Tibial artery (tissue), 4 donors: ENCODE measurements at regions not wholly inside any gene's neighbourhood (a gene's known extent, or its start where the extent isn't known, plus 50 kb on each side); places are given as distances from the start of the nearest gene placed in this dataset.
"Not testable (repeated sequence)": the region's sequence is repeated elsewhere in the genome, so short reads cannot be mapped to it uniquely, and the experiment has no call there.

Experiments
- DNase-seq, 2 donors: peaks; one replicate each; pipeline ENCODE4 v3.0.0-alpha.2; 2019
- H3K27ac ChIP-seq, 2 donors: fragments of 200-600 bp; sonication (generic) in 1 of 2; 1 replicate in 1 of 2; 2 replicates in 1 of 2; pipeline ENCODE4 v1.5.1; 2018 to 2019; ENCODE audit warnings: mild to moderate bottlenecking in 1 of 2
- H3K27me3 ChIP-seq, 2 donors: fragments of 200-600 bp; sonication (generic) in 1 of 2; one replicate each; pipeline versions ENCODE4 v1.5.1 to v1.6.0; 2016 to 2019
- H3K36me3 ChIP-seq, 3 donors: fragments of 200-600 bp; sonication (generic) in 2 of 3; one replicate each; pipeline ENCODE4 v1.5.1; 2016 to 2019; ENCODE audit warnings: mild to moderate bottlenecking in 2 of 3
- H3K4me1 ChIP-seq, 4 donors: fragments of 200-600 bp; sonication (generic) in 2 of 4; 1 replicate in 3 of 4; 2 replicates in 1 of 4; pipeline ENCODE4 v1.5.1; 2016 to 2019
- H3K4me3 ChIP-seq, 2 donors: fragments of 200-600 bp; sonication (generic) in 1 of 2; 1 replicate in 1 of 2; 2 replicates in 1 of 2; pipeline ENCODE4 v1.5.1; 2018 to 2019; ENCODE audit warnings: mild to moderate bottlenecking in 2 of 2
- H3K9me3 ChIP-seq, 3 donors: fragments of 200-600 bp; sonication (generic) in 1 of 3; one replicate each; pipeline ENCODE4 v1.5.1; 2016 to 2019
- intact Hi-C: fragments of 100-400 bp; cut with DNase I; formaldehyde crosslinking; loops from one replicate; pipeline ENCODE4 v1.15.0; 2023; ENCODE audit warnings: low total_unique reads
- TF ChIP-seq, protein P1 (sequence below), 2 experiments: fragments of 200-600 bp in 1 of 2; fragments of 450-650 bp in 1 of 2; IDR thresholded peaks; one replicate each; pipeline ENCODE4 v1.5.1; 2017 to 2019; ENCODE audit warnings: antibody characterized with exemption in 2 of 2, mild to moderate bottlenecking in 1 of 2, moderate library complexity in 1 of 2

DNA sequence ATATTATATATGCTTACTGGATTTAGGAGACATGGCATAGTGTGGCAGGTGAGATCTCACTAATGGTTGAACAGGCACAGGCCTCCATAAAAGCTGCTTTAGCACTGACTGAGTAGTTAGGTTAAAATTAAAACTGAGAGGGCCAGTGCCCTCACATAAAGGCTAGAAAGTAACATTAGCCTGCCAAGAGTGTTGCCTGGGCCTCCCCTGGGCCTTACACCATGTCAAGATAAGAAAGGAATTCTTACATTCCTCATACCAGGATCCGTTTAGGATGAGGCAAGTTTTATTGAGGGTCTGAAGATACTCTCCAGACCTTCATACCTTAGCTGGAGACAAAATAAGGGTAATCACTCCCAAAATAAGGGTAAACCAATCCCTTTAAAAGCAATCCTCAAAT, 1011.8 kb downstream of the PLA2G4A start:
- DNase-seq, result no peak
- Histone ChIP-seq H3K27me3 (no peaks in the 10 kb centered on the region), H3K27ac (no peak overlapping the region), H3K36me3 (no peaks in the 10 kb centered on the region), H3K4me1 (no peaks in the 10 kb centered on the region), H3K9me3 (no peaks in the 10 kb centered on the region), H3K4me3 (no peak overlapping the region)
- intact Hi-C loops, result no loop called here
- TF ChIP-seq, protein P1, sequence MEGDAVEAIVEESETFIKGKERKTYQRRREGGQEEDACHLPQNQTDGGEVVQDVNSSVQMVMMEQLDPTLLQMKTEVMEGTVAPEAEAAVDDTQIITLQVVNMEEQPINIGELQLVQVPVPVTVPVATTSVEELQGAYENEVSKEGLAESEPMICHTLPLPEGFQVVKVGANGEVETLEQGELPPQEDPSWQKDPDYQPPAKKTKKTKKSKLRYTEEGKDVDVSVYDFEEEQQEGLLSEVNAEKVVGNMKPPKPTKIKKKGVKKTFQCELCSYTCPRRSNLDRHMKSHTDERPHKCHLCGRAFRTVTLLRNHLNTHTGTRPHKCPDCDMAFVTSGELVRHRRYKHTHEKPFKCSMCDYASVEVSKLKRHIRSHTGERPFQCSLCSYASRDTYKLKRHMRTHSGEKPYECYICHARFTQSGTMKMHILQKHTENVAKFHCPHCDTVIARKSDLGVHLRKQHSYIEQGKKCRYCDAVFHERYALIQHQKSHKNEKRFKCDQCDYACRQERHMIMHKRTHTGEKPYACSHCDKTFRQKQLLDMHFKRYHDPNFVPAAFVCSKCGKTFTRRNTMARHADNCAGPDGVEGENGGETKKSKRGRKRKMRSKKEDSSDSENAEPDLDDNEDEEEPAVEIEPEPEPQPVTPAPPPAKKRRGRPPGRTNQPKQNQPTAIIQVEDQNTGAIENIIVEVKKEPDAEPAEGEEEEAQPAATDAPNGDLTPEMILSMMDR (IDR thresholded peaks at IDR 0.05), result no peak

DNA sequence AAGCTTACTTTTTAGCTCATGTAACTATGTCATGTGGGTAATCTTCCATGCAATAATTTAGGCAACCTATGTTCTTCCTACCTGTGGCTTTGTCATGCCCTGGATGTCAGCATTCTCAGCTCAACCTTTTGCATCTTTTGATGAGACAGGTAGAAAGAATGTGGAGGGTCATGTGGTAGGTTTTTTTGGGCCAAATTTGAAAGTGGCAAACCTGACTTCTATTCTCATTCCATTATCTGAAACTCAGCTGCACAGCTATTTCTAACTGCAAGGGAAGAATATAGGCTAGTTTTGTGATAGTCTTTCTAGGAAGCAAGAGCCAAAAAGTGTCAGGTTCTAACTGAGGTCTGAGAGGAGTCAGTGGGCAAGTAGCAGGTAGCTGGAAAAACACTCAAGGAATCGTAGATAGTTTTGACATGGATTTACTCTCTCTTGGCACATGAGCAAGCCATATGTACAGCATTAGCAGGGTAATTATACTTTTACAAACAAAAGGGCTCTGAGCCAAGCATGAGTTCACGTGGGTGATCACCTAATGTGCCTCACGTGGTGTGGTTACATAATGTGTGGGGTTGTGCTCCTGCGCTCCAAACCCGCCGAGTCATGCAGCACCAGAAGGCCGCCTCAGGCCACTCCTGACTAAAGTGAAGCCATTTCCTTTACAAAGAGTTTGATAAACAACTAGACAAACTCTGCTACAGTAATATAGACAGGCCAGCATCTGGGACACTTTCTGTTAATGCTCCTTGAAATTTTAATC, 1013.8 kb downstream of the PLA2G4A start:
- Histone ChIP-seq H3K4me3 (no peak overlapping the region), H3K4me1 (no peaks in the 10 kb centered on the region), H3K36me3 (no peaks in the 10 kb centered on the region), H3K27me3 (no peaks in the 10 kb centered on the region), H3K27ac (no peak overlapping the region), H3K9me3 (no peaks in the 10 kb centered on the region)
- no peak for DNase-seq
- intact Hi-C loops, result no loop called here
- TF ChIP-seq, protein P1 (IDR thresholded peaks at IDR 0.05), result no peak

DNA sequence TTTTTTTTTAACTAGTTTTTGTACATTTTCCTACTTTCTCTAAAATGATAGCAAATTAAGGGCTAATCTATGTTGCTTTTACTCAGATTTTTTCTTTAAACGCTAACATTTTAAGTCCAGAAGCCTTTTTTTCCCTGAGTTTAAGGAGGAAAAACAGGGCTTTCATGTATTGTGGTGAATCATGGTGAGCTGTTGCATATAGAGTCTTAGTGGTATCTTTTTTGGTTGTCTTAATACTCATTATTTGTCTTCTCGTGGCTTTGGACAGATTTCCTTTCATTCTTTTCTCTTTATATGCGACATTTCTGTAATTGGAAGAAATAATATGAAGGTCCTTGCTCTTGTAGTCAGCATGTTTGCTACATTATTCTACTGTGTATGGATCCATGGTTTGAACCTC, 1015.6 kb downstream of the PLA2G4A start:
- no peak for DNase-seq
- TF ChIP-seq, protein P1 (IDR thresholded peaks at IDR 0.05), result no peak

DNA sequence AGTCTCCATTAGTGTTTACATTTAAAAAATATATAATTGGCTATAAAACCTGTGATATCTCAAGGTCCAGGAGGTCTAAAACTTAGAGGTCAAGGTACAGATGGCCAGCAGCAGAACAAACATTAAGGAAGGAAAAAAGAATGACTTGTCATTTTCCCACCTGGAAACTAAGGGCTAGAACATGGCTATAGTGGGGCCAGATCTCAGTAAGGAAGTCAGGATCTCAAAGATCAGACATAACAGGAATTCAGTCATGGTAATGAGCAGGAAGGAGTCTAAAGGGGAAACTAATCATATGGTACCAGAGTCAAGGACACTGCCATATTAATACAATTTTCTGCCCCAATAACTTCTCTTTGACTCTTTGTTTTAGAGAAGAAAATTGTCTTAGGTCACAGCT, 1018.8 kb downstream of the PLA2G4A start:
- Histone ChIP-seq H3K27ac (no peak overlapping the region), H3K27me3 (no peaks in the 10 kb centered on the region), H3K4me3 (no peak overlapping the region), H3K9me3 (peaks cover 0 to 3% (median 0%) of the 10 kb centered on the region in 3 donors), H3K4me1 (no peaks in the 10 kb centered on the region), H3K36me3 (no peaks in the 10 kb centered on the region)
- TF ChIP-seq, protein P1 (IDR thresholded peaks at IDR 0.05), result no peak
- DNase-seq, result no peak
- intact Hi-C loops, result no loop called here

More for the DNA sequence above, 1015.6 kb downstream of the PLA2G4A start:
- Histone ChIP-seq H3K4me3 (no peak overlapping the region), H3K27me3 (no peaks in the 10 kb centered on the region), H3K9me3 (no peaks in the 10 kb centered on the region), H3K36me3 (no peaks in the 10 kb centered on the region), H3K4me1 (no peaks in the 10 kb centered on the region), H3K27ac (no peak overlapping the region)
- intact Hi-C loops, result no loop called here

DNA sequence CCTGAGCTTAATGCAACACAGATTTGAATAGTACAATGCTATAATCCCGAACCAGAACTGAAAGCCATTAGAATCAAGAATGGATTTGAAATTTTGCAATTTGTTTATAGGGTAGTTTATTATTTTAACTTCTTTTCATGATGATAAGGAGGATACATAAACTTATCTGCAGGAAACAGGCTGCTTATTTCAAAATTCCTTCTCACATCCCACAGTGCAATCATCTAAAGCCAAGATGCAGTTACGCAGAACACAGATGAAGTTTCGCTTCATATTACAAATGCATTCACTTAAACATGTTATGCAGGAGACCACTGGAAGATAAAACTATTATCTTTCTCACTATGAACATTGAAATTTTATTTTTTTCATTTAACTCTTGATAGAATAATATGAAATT, 1019.6 kb downstream of the PLA2G4A start:
- TF ChIP-seq, protein P1 (IDR thresholded peaks at IDR 0.05), result no peak
- intact Hi-C loops, result no loop called here
- Histone ChIP-seq H3K27ac (no peak overlapping the region), H3K36me3 (no peaks in the 10 kb centered on the region), H3K4me1 (no peaks in the 10 kb centered on the region), H3K27me3 (no peaks in the 10 kb centered on the region), H3K9me3 (peaks cover 0 to 3% (median 0%) of the 10 kb centered on the region in 3 donors), H3K4me3 (no peak overlapping the region)
- no peak for DNase-seq

DNA sequence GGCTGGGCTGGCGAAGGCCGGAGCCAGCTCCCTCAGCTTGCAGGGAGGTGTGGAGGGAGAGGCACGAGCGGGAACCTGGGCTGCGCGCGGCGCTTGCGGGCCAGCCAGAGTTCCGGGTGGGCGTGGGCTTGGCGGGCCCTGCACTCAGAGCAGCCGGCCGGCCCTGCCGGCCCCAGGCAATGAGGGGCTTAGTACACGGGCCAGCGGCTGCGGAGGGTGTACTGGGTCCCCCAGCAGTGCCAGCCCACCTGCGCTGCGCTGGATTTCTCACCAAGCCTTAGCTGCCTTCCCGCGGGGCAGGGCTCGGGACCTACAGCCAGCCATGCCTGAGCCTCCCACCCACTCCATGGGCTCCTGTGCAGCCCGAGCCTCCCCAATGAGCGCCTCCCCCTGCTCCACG, 1021.4 kb downstream of the PLA2G4A start:
- H3K36me3 ChIP-seq, H3K4me1 ChIP-seq, H3K4me3 ChIP-seq, DNase-seq, H3K27me3 ChIP-seq, H3K9me3 ChIP-seq, H3K27ac ChIP-seq, intact Hi-C loops: not testable (repeated sequence)
